Esophagus mucosa (tissue), 1 donor: ENCODE measurements at regions not wholly inside any gene's neighbourhood (a gene's known extent, or its start where the extent isn't known, plus 50 kb on each side); places are given as distances from the start of the nearest gene placed in this dataset.

Experiments used
- ATAC-seq: fragments of 200-7000 bp; cut with Tn5 transposase; one replicate; pipeline ENCODE4 v1.9.1; 2020
- donor health status: DM: yes; HTN: yes; CAD: no.

GRCh38 chr10:130985158-130985753 lies 326.3 kb downstream of the TCERG1L start:
- ATAC-seq: no peak

GRCh38 chr10:130986846-130987245 lies 324.7 kb downstream of the TCERG1L start:
- no peak for ATAC-seq

DNA sequence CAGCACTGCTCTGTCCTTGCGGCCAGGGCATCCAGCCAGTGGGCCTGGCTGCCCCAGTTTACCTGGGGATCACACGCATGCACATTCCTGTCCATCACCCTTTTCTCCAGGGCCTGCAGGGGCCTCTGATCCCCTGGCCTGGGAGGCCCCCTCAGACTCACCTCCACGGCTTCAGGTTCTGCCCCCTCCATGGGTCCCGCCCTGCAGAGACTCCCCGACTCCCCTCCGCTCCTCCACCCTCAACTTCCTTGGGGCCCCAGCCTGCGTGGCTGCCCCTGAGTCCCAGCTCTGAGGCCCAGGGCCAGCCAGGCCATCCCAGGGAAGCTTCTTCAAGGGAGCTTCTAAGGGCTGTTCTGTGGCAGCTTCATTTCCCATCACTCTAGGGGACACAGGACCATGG lies 324.1 kb downstream of the TCERG1L start:
- no peak for ATAC-seq

DNA sequence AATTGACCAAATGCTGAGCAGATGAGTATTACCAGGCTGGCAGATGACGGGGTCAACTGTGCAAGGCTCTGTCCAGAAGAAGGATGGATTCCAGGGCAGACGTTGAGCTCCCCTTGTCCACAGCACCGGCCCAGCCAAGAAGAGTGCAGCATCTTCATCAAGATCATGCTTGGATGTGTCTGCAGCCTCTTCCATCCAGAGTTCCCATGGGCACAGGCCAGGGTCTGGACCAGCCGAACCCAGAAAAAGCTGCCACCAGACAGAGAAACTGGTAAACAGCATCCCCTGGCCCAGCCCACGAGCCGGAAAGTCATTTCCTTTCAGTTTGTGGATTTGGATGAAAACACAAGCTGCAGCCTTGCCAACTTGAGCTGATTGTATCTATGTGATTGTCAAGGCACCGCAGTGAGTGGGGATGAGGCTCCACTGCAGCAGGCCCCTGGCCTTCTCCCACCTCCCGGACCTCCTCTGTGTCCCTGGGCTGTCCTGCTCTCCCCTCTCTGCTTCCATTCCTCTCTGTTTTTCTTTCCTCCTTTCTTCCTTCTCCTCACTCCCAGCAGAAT lies 321.8 kb downstream of the TCERG1L start:
- ATAC-seq: no peak

GRCh38 chr10:130990486-130990885 lies 321.0 kb downstream of the TCERG1L start:
- no peak for ATAC-seq

GRCh38 chr10:130992802-130993523 lies 318.6 kb downstream of the TCERG1L start:
- no peak for ATAC-seq

DNA sequence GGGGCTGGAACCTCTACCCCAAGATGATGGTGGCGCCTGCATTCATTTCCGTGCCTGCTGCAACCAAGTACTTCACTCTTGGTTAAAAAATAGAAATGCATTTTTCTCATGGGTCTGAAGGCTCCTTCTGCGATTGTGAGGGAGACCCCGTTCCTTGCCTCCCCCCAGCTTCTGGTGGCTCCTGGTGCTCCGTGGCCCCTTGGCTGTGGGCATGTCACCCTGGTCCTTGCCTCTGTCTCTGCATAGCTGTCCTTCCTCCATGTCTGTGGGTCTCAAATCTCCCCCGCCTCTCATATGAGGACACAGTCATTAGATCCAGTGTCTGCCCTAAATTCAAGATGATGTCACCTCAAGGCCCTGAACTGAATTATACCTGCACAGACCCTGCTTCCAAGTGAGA lies 317.9 kb downstream of the TCERG1L start:
- ATAC-seq: no peak

GRCh38 chr10:130994191-130994590 lies 317.3 kb downstream of the TCERG1L start:
- ATAC-seq: peak; percentile 82

DNA sequence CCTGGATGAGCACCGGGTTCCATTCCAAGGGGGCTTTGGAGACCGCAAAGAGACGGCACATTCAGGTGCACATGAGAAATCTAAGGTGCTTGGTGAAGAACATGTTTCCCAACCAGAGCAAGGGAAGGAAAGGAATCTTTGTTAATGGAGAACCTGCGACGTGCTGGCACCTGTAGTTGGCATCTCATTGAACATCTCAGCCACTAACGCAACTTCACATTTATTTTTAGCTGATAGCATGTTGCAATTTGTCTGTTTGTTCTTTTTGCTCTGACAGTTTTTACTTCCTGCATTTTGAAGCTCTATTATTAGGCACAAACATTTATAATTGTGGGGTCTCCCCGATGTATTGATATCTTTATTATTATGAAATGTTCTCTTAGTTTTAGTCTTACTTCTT lies 316.7 kb downstream of the TCERG1L start:
- ATAC-seq: peak; percentile 32

GRCh38 chr10:130997267-130998045 lies 314.1 kb downstream of the TCERG1L start:
- ATAC-seq: no peak

DNA sequence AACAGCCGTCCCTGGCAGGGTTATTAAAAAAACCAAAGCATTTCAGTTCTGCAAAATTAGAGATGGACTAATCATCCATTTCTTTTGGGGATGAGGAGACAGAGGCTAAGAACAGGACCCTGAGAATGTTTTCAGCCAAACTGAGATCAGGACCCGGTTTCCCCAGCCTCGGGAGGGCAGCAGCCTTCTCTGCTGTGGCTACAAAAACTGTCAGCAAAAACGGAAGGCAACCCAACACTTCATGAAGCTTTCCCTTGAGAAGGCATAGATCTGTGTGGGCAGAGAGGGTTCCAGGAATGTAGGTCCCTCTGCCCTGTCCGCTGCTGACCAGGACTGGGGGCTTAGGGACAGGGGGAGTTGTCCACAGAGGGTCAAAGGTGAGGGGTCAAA lies 313.5 kb downstream of the TCERG1L start:
- no peak for ATAC-seq

- ATAC-seq: no peak
These were observed 312.9 kb downstream of the TCERG1L start for GRCh38 chr10:130998642-130999041.

DNA sequence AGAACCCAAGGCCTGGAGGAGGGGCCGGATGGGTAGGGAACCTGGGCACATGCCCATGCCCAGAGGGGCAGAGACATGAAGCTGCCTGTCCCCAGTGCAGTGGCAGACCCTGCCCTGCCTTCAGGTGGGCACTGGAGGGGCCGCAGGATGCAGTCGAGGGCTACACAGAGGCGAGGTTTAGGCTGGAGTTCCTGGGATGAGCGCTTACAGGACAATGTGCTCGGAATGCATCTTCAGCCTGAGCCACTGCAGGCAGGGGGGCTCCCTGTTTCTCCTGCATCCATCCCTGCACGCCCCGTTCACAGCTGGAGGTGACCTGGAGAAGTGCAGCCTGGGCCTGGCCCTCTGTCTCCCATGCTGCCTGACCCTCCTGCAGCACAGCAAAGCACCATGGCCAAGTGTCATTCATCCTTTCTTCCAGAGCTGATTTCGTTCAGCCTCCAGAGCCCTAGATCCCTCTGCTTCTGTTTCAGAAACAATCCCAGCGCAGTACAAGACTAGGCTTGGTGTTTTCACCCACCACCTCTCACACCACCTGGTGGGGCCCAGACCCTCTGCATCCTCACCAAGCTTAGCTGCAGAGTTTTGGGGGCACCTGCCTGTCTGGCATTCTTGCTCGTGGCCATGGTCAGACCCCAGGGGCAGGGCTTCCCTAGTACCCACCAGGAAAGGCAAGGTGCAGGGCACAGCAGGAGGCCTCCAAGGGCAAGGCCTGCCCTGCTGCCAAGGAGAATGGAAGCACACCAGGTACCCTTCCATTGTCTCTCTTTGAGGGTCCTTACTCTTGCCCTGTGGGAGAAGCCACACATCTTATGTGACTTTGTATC lies 311.9 kb downstream of the TCERG1L start:
- ATAC-seq: no peak

DNA sequence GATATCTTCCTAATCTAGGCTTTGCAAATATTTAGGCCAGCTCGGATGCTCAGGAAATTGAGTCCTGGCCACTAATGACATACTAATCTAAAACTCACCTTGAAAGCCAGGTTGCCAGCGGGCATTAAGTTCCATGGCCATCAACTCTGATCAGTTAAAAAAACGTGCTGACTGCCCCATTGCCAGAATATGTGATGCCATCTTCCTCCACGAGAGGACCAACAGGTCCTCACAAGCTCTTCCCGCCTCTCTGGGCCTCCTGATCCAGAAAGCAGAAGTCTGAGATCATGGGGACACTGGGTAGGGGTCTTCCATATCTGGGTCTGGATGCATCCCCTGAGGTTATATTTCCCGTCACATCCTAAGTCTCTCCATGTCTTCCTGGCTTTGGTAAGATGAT lies 311.3 kb downstream of the TCERG1L start:
- ATAC-seq: no peak

DNA sequence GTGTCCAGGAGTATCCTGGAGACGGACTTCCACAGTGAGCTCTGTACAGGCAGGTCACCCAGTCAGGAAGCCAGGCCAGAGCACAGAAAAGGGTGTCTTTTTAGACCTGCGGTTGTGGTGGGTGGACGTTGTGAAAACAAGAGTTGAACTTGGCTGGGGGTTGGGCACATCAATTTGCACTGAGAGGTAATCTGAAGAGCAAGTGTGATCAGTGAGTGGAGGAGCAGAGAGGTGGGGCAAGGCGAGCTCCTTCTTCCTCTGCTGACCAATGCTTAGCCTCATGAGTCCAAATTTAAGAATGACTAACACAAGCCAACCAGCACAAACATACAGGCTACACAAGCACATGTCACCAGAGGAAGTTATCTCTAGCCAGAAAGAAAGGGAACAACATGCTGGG lies 310.8 kb downstream of the TCERG1L start:
- ATAC-seq: no peak

GRCh38 chr10:131001438-131001837 lies 310.1 kb downstream of the TCERG1L start:
- no peak for ATAC-seq

DNA sequence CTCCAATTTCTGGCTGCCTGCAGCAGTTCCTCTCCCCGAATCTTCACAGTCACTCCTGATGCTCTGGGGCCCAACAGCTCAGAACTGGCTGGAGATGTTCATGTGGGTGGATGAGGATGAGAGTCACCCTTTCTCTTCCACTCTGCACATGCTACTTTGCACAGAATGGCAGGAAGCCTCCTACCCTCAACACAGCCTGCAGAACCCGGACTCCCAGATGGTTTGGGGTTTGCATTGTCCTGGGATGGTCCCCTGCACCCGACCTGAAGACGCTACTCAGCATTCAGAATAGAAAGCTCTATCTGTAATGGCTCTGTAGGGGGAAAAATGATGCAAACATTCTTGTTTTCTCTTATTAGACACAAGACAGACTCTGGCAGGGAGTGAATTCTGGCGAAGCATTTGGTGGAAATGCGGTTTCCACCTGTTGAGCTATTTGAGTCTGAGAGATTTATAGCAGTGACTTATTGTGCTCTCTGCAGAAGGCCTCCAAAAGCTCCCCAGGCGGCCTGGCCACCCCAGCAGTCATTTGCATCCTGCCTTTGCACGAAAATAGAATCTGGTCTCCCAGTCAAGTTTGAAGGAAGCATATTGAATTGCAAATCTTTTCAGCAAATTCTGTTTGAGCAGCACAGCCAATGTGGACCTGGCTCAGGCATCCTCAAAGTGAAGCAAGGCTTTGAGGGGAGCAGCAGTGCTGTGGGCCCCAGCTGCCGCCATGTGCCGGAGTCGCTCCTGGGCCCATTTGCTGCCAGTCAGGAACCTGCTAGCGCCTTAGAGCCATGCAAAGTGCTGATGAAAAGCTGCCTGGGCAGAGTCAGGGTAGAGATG lies 309.3 kb downstream of the TCERG1L start:
- ATAC-seq: no peak

- no peak for ATAC-seq
These were observed 308.1 kb downstream of the TCERG1L start for GRCh38 chr10:131003455-131003854.

DNA sequence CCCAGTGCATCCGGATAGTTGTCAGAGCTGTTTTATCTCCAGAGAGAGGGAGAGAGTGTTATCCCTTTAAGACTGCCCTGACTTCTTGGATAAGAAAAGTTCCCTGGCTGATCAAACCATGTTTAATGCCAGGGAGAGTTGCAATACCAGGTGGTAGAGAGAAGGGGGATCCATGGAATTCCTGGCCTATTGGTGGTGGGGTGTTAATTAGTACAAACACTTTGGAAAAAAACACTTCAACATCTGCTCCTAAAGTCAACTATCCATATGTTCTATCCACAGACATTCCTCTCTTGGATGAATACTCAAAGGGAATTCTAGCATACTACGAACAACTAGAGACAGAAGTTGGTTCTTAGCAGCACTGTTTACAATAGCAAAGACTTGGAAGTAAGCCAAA lies 307.2 kb downstream of the TCERG1L start:
- no peak for ATAC-seq

DNA sequence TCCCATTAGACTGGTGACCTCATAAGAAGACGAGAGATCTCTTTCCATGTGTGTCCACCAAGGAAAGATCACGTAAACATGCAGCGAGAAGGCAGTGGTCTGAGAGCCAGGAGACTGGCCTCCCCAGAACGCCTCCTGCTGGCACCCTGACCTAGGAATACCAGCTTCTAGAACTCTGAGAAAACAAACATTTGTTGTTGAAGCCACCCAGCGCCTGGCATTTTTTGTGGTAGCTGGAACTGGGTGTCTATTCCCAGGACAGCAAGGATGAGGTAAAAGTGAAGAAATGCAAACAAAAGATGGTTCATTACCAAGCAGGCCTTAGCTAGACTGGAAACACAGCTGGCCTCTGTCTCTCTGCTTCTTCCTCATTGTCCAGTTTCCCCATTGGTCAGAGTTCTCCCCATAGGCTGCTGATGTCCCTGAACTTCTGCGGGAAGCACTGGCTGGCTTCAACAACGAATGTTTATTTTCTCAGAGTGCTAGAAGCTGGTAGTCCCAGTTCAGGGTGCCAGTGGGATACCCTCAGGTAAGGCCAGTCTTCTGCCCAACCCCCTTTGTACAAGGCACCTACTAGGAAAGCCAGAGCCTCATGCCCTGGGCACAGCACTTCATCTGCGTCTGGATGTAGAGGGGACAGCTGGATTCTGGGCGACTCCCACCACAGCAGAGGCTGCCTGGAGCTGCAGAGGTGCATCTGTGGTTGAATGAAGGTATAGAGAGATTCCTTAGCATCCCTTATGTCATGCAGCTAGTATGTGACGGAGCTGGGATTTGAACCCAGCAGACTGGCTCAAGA lies 304.9 kb downstream of the TCERG1L start:
- ATAC-seq: no peak

DNA sequence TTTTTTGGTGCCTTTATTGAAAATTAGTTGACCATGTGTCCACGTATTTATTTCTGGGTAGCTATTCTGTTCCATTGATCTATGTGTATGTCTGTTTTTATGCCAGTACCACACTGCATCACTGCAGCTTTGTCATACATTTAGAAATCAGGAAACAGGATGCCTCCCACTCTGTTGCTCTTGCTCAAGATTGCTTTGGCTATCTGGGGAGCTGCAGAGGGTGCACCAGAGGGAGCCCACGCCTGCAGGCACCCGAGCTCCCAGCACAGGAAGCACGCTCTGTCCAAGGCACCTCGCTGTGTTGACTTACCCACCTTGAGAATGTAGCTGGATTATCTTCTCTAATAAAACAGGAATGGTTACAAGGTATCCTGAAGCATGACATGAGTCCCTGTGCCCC lies 301.7 kb downstream of the TCERG1L start:
- ATAC-seq: no peak
